GM21447 (cell line): ENCODE measurements at regions not wholly inside any gene's neighbourhood (a gene's known extent, or its start where the extent isn't known, plus 50 kb on each side); places are given as distances from the start of the nearest gene placed in this dataset.
"Not testable (repeated sequence)": the region's sequence is repeated elsewhere in the genome, so short reads cannot be mapped to it uniquely, and the experiment has no call there.

Source experiments
- ATAC-seq: cut with Tn5 transposase; IDR thresholded peaks from one replicate; pipeline ENCODE4 v1.9.1; 2021; ENCODE audit not compliant: unreplicated experiment

- no peak for ATAC-seq
Observed at GRCh38 chr4:187059895-187060294, 336.2 kb upstream of the FAT1 start.

- no peak for ATAC-seq
Observed at GRCh38 chr4:187060551-187060950, 336.9 kb upstream of the FAT1 start.

- no peak for ATAC-seq
Observed at GRCh38 chr4:187063251-187063650, 339.6 kb upstream of the FAT1 start.

GRCh38 chr4:187064033-187064432, 340.4 kb upstream of the FAT1 start:
- ATAC-seq, result no peak

GRCh38 chr4:187065396-187065795, 341.7 kb upstream of the FAT1 start:
- no peak for ATAC-seq

- ATAC-seq, result no peak
Observed at GRCh38 chr4:187065806-187066205, 342.1 kb upstream of the FAT1 start.

- ATAC-seq, result no peak
Observed at GRCh38 chr4:187069398-187069797, 345.7 kb upstream of the FAT1 start.

GRCh38 chr4:187070158-187070557, 346.5 kb upstream of the FAT1 start:
- no peak for ATAC-seq

- no peak for ATAC-seq
Observed at GRCh38 chr4:187070740-187071139, 347.1 kb upstream of the FAT1 start.

- ATAC-seq, result no peak
Observed at GRCh38 chr4:187071946-187072600, 348.4 kb upstream of the FAT1 start.

GRCh38 chr4:187073820-187074219, 350.2 kb upstream of the FAT1 start:
- no peak for ATAC-seq

GRCh38 chr4:187075514-187075913, 351.9 kb upstream of the FAT1 start:
- no peak for ATAC-seq

GRCh38 chr4:187077744-187078401, 354.2 kb upstream of the FAT1 start:
- ATAC-seq, result no peak

- ATAC-seq, result no peak
Observed at GRCh38 chr4:187084701-187085100, 361.0 kb upstream of the FAT1 start.

- no peak for ATAC-seq
Observed at GRCh38 chr4:187085339-187085738, 361.7 kb upstream of the FAT1 start.

GRCh38 chr4:187086151-187086550, 362.5 kb upstream of the FAT1 start:
- no peak for ATAC-seq

- no peak for ATAC-seq
Observed at GRCh38 chr4:187088070-187088799, 364.6 kb upstream of the FAT1 start.

GRCh38 chr4:187090401-187090800, 366.7 kb upstream of the FAT1 start:
- ATAC-seq, result no peak

- not testable (repeated sequence) for ATAC-seq
Observed at GRCh38 chr4:187090832-187091231, 367.2 kb upstream of the FAT1 start.

- no peak for ATAC-seq
Observed at GRCh38 chr4:187094144-187094543, 370.5 kb upstream of the FAT1 start.

GRCh38 chr4:187098429-187098828, 374.8 kb upstream of the FAT1 start:
- ATAC-seq, result no peak

GRCh38 chr4:187103351-187103750, 379.7 kb upstream of the FAT1 start:
- no peak for ATAC-seq
